BJ (cell line): ENCODE measurements at regions not wholly inside any gene's neighbourhood (a gene's known extent, or its start where the extent isn't known, plus 50 kb on each side); places are given as distances from the start of the nearest gene placed in this dataset.

ENCODE experiments used
- CTCF ChIA-PET: fragments of 350-600 bp; formaldehyde crosslinking; extraction: SDS; loops from one replicate; lab custom pipeline; 2021; ENCODE audit warnings: antibody characterized with exemption, inconsistent platforms; lab: Yijun Ruan, JAX
- POLR2A ChIA-PET: fragments of 300-600 bp; sonication (Branson Sonifier 250); formaldehyde crosslinking; extraction: SDS; loops from one replicate; lab custom pipeline; 2021; ENCODE audit warnings: antibody characterized with exemption; lab: Charles Lee
- DNase-seq: peaks from one replicate; pipeline ENCODE4 v3.0.0-alpha.2; 2011; ENCODE audit warnings: low read depth
- H3K27me3 ChIP-seq: 2 replicates; pipeline ENCODE4 v1.6.0; 2011; ENCODE audit warnings: low read length; ENCODE audit not compliant: control insufficient read depth, insufficient read depth
- H3K36me3 ChIP-seq: 2 replicates; pipeline ENCODE4 v1.5.1; 2011; ENCODE audit warnings: low read length; ENCODE audit not compliant: control insufficient read depth, insufficient read depth
- H3K4me3 ChIP-seq: 2 replicates; pipeline ENCODE4 v1.5.1; 2011; ENCODE audit warnings: low read depth, mild to moderate bottlenecking, control low read depth, low read length
- CTCF ChIP-seq: IDR thresholded peaks from 2 replicates; pipeline ENCODE4 v1.5.1; 2011; ENCODE audit warnings: low read depth, mild to moderate bottlenecking, control low read depth, inconsistent platforms, low read length, moderate library complexity; ENCODE audit not compliant: insufficient read depth

- no peak overlapping the region for H3K4me3 ChIP-seq
- no peak for TF ChIP-seq CTCF
- ChIA-PET CTCF (no interaction called here), POLR2A (no interaction called here)
- H3K27me3 ChIP-seq: no peaks in the 10 kb centered on the region
- DNase-seq: no peak
- H3K36me3 ChIP-seq: no peaks in the 10 kb centered on the region
Observed at GRCh38 chr2:13091455-13091854, 374.7 kb downstream of the TRIB2 start.

- ChIA-PET POLR2A (no interaction called here), CTCF (no interaction called here)
- TF ChIP-seq CTCF: no peak
- no peaks in the 10 kb centered on the region for H3K27me3 ChIP-seq
- DNase-seq: no peak
- H3K36me3 ChIP-seq: no peaks in the 10 kb centered on the region
- no peak overlapping the region for H3K4me3 ChIP-seq
Observed at GRCh38 chr2:13091861-13092378, 375.2 kb downstream of the TRIB2 start.

GRCh38 chr2:13093416-13093991 is 376.8 kb downstream of the TRIB2 start:
- no peak for DNase-seq
- Histone ChIP-seq H3K36me3 (no peaks in the 10 kb centered on the region), H3K4me3 (no peak overlapping the region), H3K27me3 (no peaks in the 10 kb centered on the region)
- CTCF ChIA-PET: no interaction called here
- no peak for TF ChIP-seq CTCF
- POLR2A ChIA-PET: no interaction called here

- DNase-seq: no peak
- Histone ChIP-seq H3K27me3 (no peaks in the 10 kb centered on the region), H3K4me3 (no peak overlapping the region), H3K36me3 (no peaks in the 10 kb centered on the region)
- no peak for TF ChIP-seq CTCF
- POLR2A ChIA-PET: no interaction called here
- CTCF ChIA-PET: no interaction called here
Observed at GRCh38 chr2:13102397-13103063, 385.8 kb downstream of the TRIB2 start.

- ChIA-PET CTCF (no interaction called here), POLR2A (no interaction called here)
- no peak for TF ChIP-seq CTCF
- no peak for DNase-seq
- H3K36me3 ChIP-seq: no peaks in the 10 kb centered on the region
- H3K4me3 ChIP-seq: no peak overlapping the region
- H3K27me3 ChIP-seq: no peaks in the 10 kb centered on the region
Observed at GRCh38 chr2:13103151-13103550, 386.4 kb downstream of the TRIB2 start.
